ENCODE measurements at regions not wholly inside any gene's neighbourhood (a gene's known extent, or its start where the extent isn't known, plus 50 kb on each side); places are given as distances from the start of the nearest gene placed in this dataset.

GRCh38 chr2:102078773-102079172 lies 63.8 kb upstream of the IL1R1 start:
- no peak for TF ChIP-seq EP300 (IDR thresholded peaks at IDR 0.05)
- TF ChIP-seq POLR2A (IDR thresholded peaks at IDR 0.05), result no peak
- no peak for TF ChIP-seq CTCF (IDR thresholded peaks at IDR 0.05)
